ENCODE measurements at regions not wholly inside any gene's neighbourhood (a gene's known extent, or its start where the extent isn't known, plus 50 kb on each side); places are given as distances from the start of the nearest gene placed in this dataset.

GRCh38 chrX:25166145-25166544 lies 150.4 kb upstream of the ARX start:
- H3K27ac Mint-ChIP-seq: no peak overlapping the region
- POLR2A ChIA-PET: no interaction called here
- H3K27me3 Mint-ChIP-seq: peaks cover 11% of the 10 kb centered on the region
- H3K9me3 Mint-ChIP-seq: no peaks in the 10 kb centered on the region
- TF ChIP-seq, protein P1, sequence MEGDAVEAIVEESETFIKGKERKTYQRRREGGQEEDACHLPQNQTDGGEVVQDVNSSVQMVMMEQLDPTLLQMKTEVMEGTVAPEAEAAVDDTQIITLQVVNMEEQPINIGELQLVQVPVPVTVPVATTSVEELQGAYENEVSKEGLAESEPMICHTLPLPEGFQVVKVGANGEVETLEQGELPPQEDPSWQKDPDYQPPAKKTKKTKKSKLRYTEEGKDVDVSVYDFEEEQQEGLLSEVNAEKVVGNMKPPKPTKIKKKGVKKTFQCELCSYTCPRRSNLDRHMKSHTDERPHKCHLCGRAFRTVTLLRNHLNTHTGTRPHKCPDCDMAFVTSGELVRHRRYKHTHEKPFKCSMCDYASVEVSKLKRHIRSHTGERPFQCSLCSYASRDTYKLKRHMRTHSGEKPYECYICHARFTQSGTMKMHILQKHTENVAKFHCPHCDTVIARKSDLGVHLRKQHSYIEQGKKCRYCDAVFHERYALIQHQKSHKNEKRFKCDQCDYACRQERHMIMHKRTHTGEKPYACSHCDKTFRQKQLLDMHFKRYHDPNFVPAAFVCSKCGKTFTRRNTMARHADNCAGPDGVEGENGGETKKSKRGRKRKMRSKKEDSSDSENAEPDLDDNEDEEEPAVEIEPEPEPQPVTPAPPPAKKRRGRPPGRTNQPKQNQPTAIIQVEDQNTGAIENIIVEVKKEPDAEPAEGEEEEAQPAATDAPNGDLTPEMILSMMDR (IDR thresholded peaks at IDR 0.05): no peak
- H3K4me1 Mint-ChIP-seq (ENCODE audit: low read depth): no peaks in the 10 kb centered on the region
- H3K27me3 ChIP-seq (ENCODE audit: control insufficient read depth in 1 of 2, insufficient read depth in 2 of 2, low read length in 2 of 2): no peaks in the 10 kb centered on the region
- H3K36me3 ChIP-seq (ENCODE audit: insufficient read depth, low read length): no peaks in the 10 kb centered on the region
- no peak overlapping the region for H3K27ac ChIP-seq (ENCODE audit: low read depth in 1 of 2, low read length in 2 of 2)
- H3K4me3 ChIP-seq (ENCODE audit: low read length): no peak overlapping the region
- no peak for DNase-seq
- no peak for ATAC-seq (ENCODE audit: poor library complexity)
- CTCF ChIA-PET: no interaction called here
- H3K9me3 ChIP-seq (ENCODE audit: control insufficient read depth in 1 of 2, insufficient read depth in 1 of 2, low read length in 2 of 2): no peaks in the 10 kb centered on the region
- no peak overlapping the region for H3K4me3 Mint-ChIP-seq
- no peaks in the 10 kb centered on the region for H3K4me1 ChIP-seq (ENCODE audit: insufficient read depth, low read length)
- no peaks in the 10 kb centered on the region for H3K36me3 Mint-ChIP-seq (ENCODE audit: low read depth)
- intact Hi-C loops (cut with DNase I, micrococcal nuclease): no loop called here

DNA sequence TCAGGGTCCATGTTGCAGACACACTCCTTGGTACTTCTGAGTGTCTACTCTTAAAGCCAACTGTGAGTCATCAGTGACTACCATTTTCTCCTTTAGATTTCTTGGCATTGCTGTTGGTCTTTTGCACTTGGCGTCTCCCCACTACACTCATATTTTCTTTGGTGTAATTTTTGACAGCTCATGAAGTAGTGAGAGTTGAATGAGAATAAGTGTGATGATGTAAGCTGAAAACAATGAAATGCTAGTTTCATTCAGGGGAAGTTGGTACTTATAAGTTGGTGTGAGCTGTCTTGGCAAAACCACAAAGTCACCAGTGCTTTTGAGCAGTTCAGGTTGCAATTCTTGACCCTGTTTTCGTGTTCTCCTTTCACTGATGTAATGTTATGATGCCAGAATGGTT lies 142.9 kb upstream of the ARX start:
- no peak overlapping the region for H3K4me3 Mint-ChIP-seq
- no peak overlapping the region for H3K4me3 ChIP-seq (ENCODE audit: low read length)
- DNase-seq: no peak
- TF ChIP-seq, protein P1 (IDR thresholded peaks at IDR 0.05): no peak
- H3K27me3 ChIP-seq (ENCODE audit: control insufficient read depth in 1 of 2, insufficient read depth in 2 of 2, low read length in 2 of 2): no peaks in the 10 kb centered on the region
- no peak for ATAC-seq (ENCODE audit: poor library complexity)
- H3K27ac Mint-ChIP-seq: no peak overlapping the region
- H3K36me3 Mint-ChIP-seq (ENCODE audit: low read depth): no peaks in the 10 kb centered on the region
- H3K9me3 ChIP-seq (ENCODE audit: control insufficient read depth in 1 of 2, insufficient read depth in 1 of 2, low read length in 2 of 2): no peaks in the 10 kb centered on the region
- H3K9me3 Mint-ChIP-seq: no peaks in the 10 kb centered on the region
- H3K27me3 Mint-ChIP-seq: peaks cover 16% of the 10 kb centered on the region
- intact Hi-C loops (cut with DNase I, micrococcal nuclease): no loop called here
- no peaks in the 10 kb centered on the region for H3K4me1 Mint-ChIP-seq (ENCODE audit: low read depth)
- CTCF ChIA-PET: no interaction called here
- H3K4me1 ChIP-seq (ENCODE audit: insufficient read depth, low read length): no peaks in the 10 kb centered on the region
- POLR2A ChIA-PET: no interaction called here
- no peaks in the 10 kb centered on the region for H3K36me3 ChIP-seq (ENCODE audit: insufficient read depth, low read length)
- H3K27ac ChIP-seq (ENCODE audit: low read depth in 1 of 2, low read length in 2 of 2): no peak overlapping the region

GRCh38 chrX:25156832-25157231 lies 141.1 kb upstream of the ARX start:
- Mint-ChIP-seq H3K27me3 (peaks cover 9% of the 10 kb centered on the region), H3K36me3 (ENCODE audit: low read depth) (no peaks in the 10 kb centered on the region), H3K27ac (no peak overlapping the region), H3K4me3 (no peak overlapping the region), H3K9me3 (no peaks in the 10 kb centered on the region), H3K4me1 (ENCODE audit: low read depth) (no peaks in the 10 kb centered on the region)
- no peak overlapping the region for H3K27ac ChIP-seq (ENCODE audit: low read depth in 1 of 2, low read length in 2 of 2)
- ChIA-PET CTCF (no interaction called here), POLR2A (no interaction called here)
- no peak for DNase-seq
- no peaks in the 10 kb centered on the region for H3K36me3 ChIP-seq (ENCODE audit: insufficient read depth, low read length)
- H3K9me3 ChIP-seq (ENCODE audit: control insufficient read depth in 1 of 2, insufficient read depth in 1 of 2, low read length in 2 of 2): no peaks in the 10 kb centered on the region
- TF ChIP-seq, protein P1 (IDR thresholded peaks at IDR 0.05): no peak
- H3K27me3 ChIP-seq (ENCODE audit: control insufficient read depth in 1 of 2, insufficient read depth in 2 of 2, low read length in 2 of 2): no peaks in the 10 kb centered on the region
- no peak for ATAC-seq (ENCODE audit: poor library complexity)
- intact Hi-C loops (cut with DNase I, micrococcal nuclease): no loop called here
- no peak overlapping the region for H3K4me3 ChIP-seq (ENCODE audit: low read length)
- no peaks in the 10 kb centered on the region for H3K4me1 ChIP-seq (ENCODE audit: insufficient read depth, low read length)

Measured in CD4-positive, alpha-beta T cell (primary cell).